Testis (tissue), 2 donors: ENCODE measurements at regions not wholly inside any gene's neighbourhood (a gene's known extent, or its start where the extent isn't known, plus 50 kb on each side); places are given as distances from the start of the nearest gene placed in this dataset.

Experiments
- DNase-seq: peaks from one replicate; pipeline ENCODE4 v3.0.0-alpha.2; 2019
- H3K27ac ChIP-seq, 2 donors: fragments of 200-600 bp; sonication (generic); one replicate each; pipeline ENCODE4 v1.5.1; 2019
- H3K27me3 ChIP-seq: fragments of 200-600 bp; sonication (generic); one replicate; pipeline ENCODE4 v1.5.1; 2019
- H3K36me3 ChIP-seq: fragments of 200-600 bp; sonication (generic); one replicate; pipeline ENCODE4 v1.5.1; 2017; ENCODE audit warnings: low read depth; ENCODE audit errors: missing control alignments
- H3K4me1 ChIP-seq: fragments of 200-600 bp; sonication (generic); one replicate; pipeline ENCODE4 v1.5.1; 2019
- H3K4me3 ChIP-seq, 2 donors: fragments of 200-600 bp; sonication (generic); one replicate each; pipeline ENCODE4 v1.5.1; 2017 to 2019
- H3K9me3 ChIP-seq: fragments of 200-600 bp; sonication (generic); one replicate; pipeline ENCODE4 v1.5.1; 2017
- CTCF ChIP-seq, 3 experiments: fragments of 450-650 bp in 2 of 3; fragments of 200-600 bp in 1 of 3; sonication (generic) in 1 of 3; IDR thresholded peaks; one replicate each; pipeline ENCODE4 v1.5.1; 2016 to 2019; ENCODE audit warnings: antibody characterized with exemption in 3 of 3, mild to moderate bottlenecking in 2 of 3, moderate library complexity in 1 of 3
- POLR2A ChIP-seq: fragments of 450-650 bp; IDR thresholded peaks from one replicate; pipeline ENCODE4 v1.6.1; 2017; ENCODE audit warnings: antibody characterized with exemption, mild to moderate bottlenecking, moderate library complexity
- WGBS, 2 donors: methylation state at CpG; one replicate each; pipeline ENCODE4 v1.1.5; 2018; 5-methylcytosine and 5-hydroxymethylcytosine counted together
- intact Hi-C: fragments of 100-400 bp; cut with DNase I; formaldehyde crosslinking; loops from one replicate; pipeline ENCODE4 v1.15.1; 2023; ENCODE audit warnings: low total_unique reads

- no peak for DNase-seq
- intact Hi-C loops, result no loop called here
- WGBS, 2 donors, result 75 to 79% methylated on average over 4 of the region's 4 CpGs
- Histone ChIP-seq H3K9me3 (no peaks in the 10 kb centered on the region), H3K27me3 (no peaks in the 10 kb centered on the region), H3K4me3 (no peak overlapping the region), H3K27ac (no peak overlapping the region), H3K4me1 (no peaks in the 10 kb centered on the region), H3K36me3 (no peaks in the 10 kb centered on the region)
- TF ChIP-seq POLR2A, result no peak
- no peak for TF ChIP-seq CTCF (IDR thresholded peaks at IDR 0.05)
Measured at GRCh38 chr12:75641031-75641780, 129.8 kb upstream of the KRR1 start.

- Histone ChIP-seq H3K27me3 (no peaks in the 10 kb centered on the region), H3K4me1 (no peaks in the 10 kb centered on the region), H3K9me3 (no peaks in the 10 kb centered on the region), H3K36me3 (no peaks in the 10 kb centered on the region), H3K4me3 (no peak overlapping the region), H3K27ac (no peak overlapping the region)
- 83 to 85% methylated on average over 7 of the region's 7 CpGs for WGBS, 2 donors
- intact Hi-C loops, result no loop called here
- no peak for TF ChIP-seq POLR2A
- no peak for TF ChIP-seq CTCF (IDR thresholded peaks at IDR 0.05)
- no peak for DNase-seq
Measured at GRCh38 chr12:75638792-75639191, 127.4 kb upstream of the KRR1 start.

- Histone ChIP-seq H3K4me3 (no peak overlapping the region), H3K4me1 (no peaks in the 10 kb centered on the region), H3K27me3 (no peaks in the 10 kb centered on the region), H3K9me3 (no peaks in the 10 kb centered on the region), H3K27ac (no peak overlapping the region), H3K36me3 (no peaks in the 10 kb centered on the region)
- no peak for DNase-seq
- 83 to 84% methylated on average over 4 of the region's 4 CpGs for WGBS, 2 donors
- intact Hi-C loops, result no loop called here
- TF ChIP-seq POLR2A (no peak), CTCF (IDR thresholded peaks at IDR 0.05) (no peak)
Measured at GRCh38 chr12:75636607-75637006, 125.2 kb upstream of the KRR1 start.

- Histone ChIP-seq H3K36me3 (no peaks in the 10 kb centered on the region), H3K4me3 (no peak overlapping the region), H3K27ac (no peak overlapping the region), H3K27me3 (no peaks in the 10 kb centered on the region), H3K4me1 (no peaks in the 10 kb centered on the region), H3K9me3 (no peaks in the 10 kb centered on the region)
- DNase-seq, result no peak
- TF ChIP-seq CTCF (IDR thresholded peaks at IDR 0.05) (no peak), POLR2A (no peak)
- intact Hi-C loops, result no loop called here
- WGBS, 2 donors, result 80 to 81% methylated on average over 6 of the region's 6 CpGs
Measured at GRCh38 chr12:75635606-75636444, 124.4 kb upstream of the KRR1 start.
